NCI-H2171 (cell line): ENCODE measurements at regions not wholly inside any gene's neighbourhood (a gene's known extent, or its start where the extent isn't known, plus 50 kb on each side); places are given as distances from the start of the nearest gene placed in this dataset.

ENCODE experiments used
- DNase-seq: peaks from one replicate; lab custom pipeline; 2025; lab: John Stamatoyannopoulos, UW

DNA sequence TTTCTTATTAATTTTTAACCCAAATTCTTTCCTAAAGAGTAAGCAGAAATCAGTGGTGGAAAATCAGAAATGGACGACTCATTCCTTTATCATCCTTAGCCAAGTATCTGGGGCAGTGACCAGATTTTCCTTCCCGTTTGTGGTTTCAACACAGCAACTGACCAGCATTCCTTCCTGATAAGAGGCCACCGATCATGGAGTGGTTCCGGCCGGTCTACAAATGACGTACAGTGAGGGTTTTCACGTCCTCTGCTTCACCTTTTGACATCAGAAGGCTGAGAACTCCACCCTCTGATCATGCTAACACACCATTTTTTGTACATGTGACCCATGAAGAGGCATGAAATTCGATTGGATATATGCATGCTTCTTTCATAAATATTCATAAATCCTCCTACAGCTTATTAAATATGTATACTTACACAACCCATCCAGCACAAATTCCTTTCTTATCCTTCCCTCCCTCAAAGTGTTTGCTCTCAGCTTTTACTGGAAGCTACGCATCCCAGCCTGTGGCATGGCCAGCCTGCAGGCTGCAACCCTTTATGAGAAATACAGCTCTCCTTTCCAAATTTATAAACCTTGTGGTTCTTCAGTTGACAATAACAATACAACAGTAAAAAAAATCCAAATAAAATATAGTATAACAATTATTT lies 173.0 kb upstream of the CASK start:
- DNase-seq, result no peak

GRCh38 chrX:42094218-42094617 lies 170.9 kb upstream of the CASK start:
- DNase-seq, result no peak

DNA sequence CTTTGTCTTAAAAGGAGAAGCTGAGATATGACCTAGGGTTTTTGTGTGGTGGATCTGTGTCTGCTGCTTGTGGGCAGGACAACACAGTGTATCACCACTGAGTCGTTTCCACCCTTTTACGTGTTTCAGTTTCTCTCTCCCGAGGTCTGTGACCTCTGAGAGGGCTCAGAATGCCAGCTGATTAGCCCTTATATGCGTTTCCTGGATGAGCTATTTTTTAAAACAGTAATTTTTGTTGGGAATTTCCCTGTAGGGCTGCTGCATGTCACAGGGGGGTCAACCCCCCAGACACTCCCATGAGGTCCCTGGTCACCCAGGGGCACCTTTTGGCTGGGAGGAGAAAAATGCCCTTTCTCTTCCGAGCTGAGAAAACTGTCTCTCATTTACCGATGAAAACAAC lies 170.4 kb upstream of the CASK start:
- DNase-seq, result no peak

DNA sequence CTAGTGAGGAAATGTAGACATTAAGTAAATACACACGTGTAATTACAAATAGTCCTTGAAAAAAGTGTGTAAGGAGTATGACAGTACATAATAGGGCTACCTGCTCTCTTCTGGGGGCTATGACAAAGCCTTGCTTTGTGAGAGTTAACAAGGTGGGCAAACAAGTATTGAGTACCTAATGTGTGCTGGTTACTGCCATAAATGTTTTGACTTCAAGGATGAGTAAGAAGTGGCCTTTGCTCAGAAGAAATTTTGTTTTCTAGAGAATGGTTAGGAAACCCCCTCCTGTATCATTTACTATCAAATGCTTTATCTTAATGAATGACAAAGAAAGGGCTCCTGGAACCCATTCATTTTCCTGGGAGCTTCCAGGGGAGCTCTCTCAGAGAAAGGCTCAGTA lies 167.0 kb upstream of the CASK start:
- no peak for DNase-seq

GRCh38 chrX:42089031-42089430 lies 165.7 kb upstream of the CASK start:
- no peak for DNase-seq

- no peak for DNase-seq
Observed at GRCh38 chrX:42087960-42088359, 164.6 kb upstream of the CASK start.

GRCh38 chrX:42085836-42086235 lies 162.5 kb upstream of the CASK start:
- no peak for DNase-seq

DNA sequence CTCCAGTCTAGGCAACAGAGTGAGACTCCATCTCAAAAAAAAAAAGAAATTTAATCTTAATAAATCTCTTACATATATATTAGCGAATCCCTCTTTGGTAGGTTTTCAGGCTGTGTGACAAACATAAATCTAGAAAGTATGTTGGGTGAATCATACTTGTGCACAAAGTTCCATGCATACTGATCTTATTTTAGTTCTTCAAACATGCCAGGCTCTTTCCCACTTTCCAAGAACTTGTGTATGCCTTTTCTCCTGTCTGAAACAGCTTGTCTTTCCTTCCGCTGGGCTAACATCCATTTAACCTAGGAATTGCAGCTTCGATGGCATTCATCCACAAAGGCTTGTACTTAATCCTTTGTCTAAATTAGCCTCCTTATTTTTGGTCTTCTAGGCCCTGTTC lies 156.6 kb upstream of the CASK start:
- DNase-seq, result no peak

DNA sequence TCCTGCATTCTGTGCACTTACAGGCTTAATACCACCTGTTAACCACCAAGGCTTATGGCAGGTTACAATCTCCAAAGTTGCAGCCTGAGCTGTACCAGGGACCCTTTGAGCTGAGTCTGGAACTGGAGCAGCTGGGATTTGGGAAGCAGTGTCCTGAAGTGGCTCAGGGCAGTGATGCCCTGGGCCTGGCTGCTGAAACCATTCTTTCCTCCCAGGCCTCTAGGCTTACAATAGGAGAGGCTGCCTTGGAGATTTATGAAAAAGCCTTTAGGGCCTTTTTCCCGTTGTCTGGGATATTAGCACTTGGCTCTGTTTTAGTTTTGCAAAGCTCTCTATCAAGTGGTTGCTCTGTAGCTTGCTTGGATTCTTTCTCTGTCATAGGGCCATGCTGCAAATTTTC lies 154.3 kb upstream of the CASK start:
- DNase-seq, result no peak

- DNase-seq, result no peak
Observed at GRCh38 chrX:42075032-42075431, 151.7 kb upstream of the CASK start.

DNA sequence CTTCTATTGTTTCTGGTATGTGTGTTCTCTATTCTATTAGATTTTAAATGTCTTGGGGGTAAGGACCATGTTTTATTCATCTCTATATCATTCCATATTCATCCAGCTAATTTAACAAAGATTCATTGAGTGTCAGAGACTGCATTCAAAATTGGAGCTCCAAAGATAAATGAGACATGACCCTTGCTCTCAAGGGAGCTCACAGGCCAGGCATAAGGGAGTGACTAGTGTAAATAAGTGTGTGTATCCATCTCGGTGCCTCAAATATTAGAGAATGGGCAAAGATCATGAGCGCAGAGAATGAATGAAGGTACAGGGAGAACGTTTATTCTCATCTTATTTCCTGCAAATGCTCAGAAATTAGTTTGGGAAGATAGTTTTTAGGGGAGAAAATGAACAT lies 150.1 kb upstream of the CASK start:
- DNase-seq, result no peak

DNA sequence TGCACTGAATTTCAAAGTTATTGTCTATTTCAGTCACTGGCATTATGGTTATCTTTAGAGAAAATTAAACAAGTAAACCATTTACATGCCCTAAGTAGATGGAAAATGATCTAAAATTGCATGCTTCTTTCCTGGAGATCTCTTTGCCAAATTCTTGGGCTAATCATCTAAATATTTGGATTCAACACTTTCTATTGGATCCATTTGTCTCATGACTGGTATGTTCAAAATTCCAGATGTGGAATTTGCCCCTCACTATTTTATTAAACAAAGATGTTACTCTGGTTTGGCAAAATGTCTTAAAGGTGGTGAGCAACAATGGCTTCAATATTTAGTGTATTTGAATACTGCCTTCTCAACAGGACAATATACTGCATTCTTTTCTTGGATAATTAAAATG lies 147.5 kb upstream of the CASK start:
- no peak for DNase-seq

DNA sequence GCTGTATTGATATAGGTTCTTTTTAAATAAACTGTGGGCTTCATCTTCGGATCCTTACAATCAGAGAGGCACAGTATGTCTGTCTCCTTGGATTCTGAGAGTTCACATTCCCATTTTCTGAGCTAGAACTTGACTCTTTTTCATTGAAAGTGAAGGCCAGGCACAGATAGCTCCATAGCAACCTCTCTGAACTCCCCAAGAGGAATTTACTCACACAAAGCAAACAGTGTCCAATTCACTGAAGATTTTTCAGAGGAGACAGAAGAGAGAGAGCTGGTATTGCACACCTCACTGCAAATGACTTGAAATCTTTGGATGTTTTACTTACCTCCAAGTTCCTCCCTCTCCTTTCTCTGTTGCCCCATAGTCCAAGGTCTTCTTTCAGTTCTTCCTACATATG lies 130.9 kb upstream of the CASK start:
- DNase-seq, result no peak

- DNase-seq, result no peak
Observed at GRCh38 chrX:42050345-42050744, 127.0 kb upstream of the CASK start.

DNA sequence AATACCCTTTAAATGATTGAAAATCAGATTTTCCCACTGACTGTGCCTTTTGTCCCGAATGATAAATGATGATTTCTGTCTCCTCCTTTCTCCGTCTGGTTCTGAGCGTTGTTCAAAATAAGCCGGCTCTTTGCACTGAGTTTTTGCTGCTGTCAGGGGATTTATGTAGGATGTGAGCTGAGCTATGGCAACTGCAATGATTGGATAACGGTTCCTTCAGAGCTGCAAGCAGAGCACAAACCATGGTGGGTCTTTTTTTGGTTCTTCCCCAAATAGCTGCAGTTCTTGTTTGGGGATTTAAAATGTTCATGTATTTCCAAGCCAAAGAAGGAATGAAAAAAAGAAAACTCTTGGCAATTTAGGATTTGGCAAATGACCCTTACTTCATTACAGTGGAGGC lies 124.5 kb upstream of the CASK start:
- DNase-seq, result no peak

DNA sequence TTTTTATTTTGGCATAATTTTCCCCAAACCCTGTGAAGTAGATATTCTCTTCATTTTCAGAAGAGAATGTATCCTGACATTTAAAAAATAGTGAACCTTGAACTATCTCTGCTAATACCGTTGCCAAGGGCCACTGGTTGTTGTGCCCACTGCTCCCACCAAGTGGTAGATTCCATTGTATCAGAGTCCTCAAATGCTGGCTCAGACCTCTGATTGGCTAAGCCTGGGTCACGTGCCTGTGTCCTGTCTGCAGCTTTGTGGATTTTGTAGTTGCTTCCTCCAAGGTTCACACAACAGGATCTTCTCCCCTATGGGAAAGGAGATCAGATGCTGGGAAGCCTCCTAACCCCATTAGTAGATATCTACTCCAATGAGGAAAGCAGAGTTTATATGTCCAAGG lies 104.8 kb upstream of the CASK start:
- DNase-seq, result no peak

DNA sequence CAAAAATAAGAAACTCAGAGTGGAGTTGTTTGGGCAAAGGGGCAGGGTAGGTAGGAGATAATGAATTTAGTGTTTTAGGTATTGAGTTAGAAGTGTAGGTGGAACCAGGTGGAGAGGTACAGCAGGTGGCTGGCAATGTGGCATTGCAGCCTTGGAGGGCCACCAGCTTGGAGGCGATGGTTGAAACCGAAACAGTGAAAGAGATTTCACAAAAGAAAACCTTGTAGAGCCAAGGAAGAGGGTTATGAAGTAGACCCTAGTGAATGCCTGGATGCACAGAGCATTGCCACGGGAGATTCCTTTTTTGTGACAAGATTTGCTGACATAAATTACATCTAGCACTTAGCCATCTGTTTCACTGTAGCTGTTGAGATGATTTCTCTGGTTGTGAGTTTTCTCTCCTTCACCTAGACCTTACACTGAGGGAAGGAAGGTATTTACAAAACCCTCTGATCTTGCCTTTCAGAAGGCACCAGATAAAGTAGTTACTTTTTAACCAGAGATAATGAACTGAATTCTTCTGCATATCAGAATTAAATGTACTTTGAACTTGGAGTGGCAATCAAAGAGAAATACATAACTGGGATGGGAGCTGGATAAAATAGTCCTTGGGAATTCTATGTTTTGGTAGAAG lies 104.1 kb upstream of the CASK start:
- no peak for DNase-seq

DNA sequence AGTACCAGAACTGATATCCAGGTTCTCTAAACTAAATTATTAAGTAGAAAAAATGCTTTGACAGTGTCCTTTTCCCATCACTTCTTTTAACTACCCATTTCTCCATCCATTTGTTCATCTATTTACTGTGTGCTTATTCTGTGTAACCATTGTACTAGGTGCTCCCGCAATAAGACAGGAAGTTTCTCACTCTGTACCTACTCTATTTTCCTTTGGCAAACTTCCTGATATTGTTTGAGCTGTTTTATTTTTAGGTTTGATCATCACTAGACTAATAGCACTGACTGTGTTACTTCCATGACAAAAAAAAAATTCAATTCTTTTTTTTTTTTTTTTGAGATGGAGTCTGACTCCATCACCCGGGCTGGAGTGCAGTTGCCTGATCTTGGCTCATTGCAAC lies 102.5 kb upstream of the CASK start:
- no peak for DNase-seq

GRCh38 chrX:42023122-42023521 lies 99.8 kb upstream of the CASK start:
- no peak for DNase-seq

DNA sequence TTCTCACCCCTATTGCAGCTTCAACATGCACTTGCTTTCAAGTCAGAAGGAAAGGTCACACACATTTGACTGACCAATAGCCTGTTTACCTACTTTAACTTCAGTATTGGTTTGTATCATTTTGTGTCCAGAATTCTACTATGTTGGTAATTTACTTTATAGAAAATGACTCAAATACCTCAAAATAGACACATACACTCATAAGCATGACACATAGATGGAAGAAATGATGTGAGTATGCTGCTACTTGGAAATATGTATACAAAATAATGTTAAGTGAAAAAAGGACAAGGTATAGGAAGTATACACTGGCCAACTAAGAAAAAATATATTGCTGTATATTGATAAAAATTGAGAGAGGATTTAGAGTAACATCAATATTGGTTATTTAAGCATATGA lies 98.8 kb upstream of the CASK start:
- no peak for DNase-seq

GRCh38 chrX:42021058-42021457 lies 97.7 kb upstream of the CASK start:
- no peak for DNase-seq

- no peak for DNase-seq
Observed at GRCh38 chrX:42020225-42020624, 96.9 kb upstream of the CASK start.

DNA sequence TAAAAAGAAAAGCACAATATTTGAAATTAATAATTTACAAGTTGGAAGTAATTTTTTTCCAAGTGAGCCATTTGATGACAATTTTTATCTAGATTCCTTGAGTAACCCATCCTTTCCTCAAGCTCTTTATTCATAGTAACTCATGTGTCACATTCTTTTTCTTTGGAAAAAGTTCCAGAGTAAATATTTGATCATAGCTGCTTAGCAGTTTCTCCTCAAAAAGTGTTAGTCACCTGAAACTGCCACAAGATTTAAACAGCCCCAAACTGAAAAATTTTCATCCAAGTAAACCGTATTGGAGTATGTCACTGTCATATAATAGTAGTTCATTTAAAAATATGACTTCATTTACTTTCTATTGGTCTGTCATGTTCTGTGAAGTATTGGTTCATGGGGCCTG lies 94.6 kb upstream of the CASK start:
- no peak for DNase-seq

DNA sequence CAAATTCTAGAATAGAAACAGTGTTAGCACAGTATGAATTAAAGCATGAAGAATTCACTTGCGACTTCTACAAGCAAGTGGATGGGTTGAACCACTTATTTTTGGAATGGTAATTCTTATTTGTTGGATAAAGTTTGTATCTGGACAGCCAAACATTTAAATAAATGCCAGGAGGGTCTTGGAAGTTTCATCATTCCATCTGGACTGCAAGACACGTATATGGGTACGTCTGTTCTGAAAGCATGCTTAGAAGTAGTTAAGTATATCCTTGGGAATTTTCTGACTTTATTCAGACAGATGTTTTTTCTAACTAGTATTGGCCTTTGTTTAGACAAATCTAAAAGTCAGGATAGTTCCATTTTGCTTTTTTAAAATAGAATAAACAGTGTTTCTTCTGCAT lies 77.5 kb upstream of the CASK start:
- DNase-seq, result no peak
